ENCODE measurements at regions not wholly inside any gene's neighbourhood (a gene's known extent, or its start where the extent isn't known, plus 50 kb on each side); places are given as distances from the start of the nearest gene placed in this dataset.

GRCh38 chr6:105810922-105811482 is 275.1 kb upstream of the PRDM1 start:
- TF ChIP-seq CTCF (IDR thresholded peaks at IDR 0.05; ENCODE audit: insufficient read depth, low read length, severe bottlenecking): no peak
- H3K27me3 ChIP-seq (ENCODE audit: control insufficient read depth, insufficient read depth, low read length): no peaks in the 10 kb centered on the region
- H3K36me3 ChIP-seq (ENCODE audit: control insufficient read depth, insufficient read depth, low read length): no peaks in the 10 kb centered on the region
- DNase-seq (ENCODE audit: low read depth) (no peak), FAIRE-seq (no peak)
- no peak overlapping the region for H3K4me3 ChIP-seq (ENCODE audit: low read depth, low read length)

- Histone ChIP-seq H3K27me3 (ENCODE audit: control insufficient read depth, insufficient read depth, low read length) (no peaks in the 10 kb centered on the region), H3K4me3 (ENCODE audit: low read depth, low read length) (no peak overlapping the region), H3K36me3 (ENCODE audit: control insufficient read depth, insufficient read depth, low read length) (no peaks in the 10 kb centered on the region)
- peak; percentile 7 for FAIRE-seq
- peak; percentile 96 for DNase-seq (ENCODE audit: low read depth)
- TF ChIP-seq CTCF (IDR thresholded peaks at IDR 0.05; ENCODE audit: insufficient read depth, low read length, severe bottlenecking): no peak
These were observed 275.8 kb upstream of the PRDM1 start for GRCh38 chr6:105810105-105810921.

- Histone ChIP-seq H3K27me3 (ENCODE audit: control insufficient read depth, insufficient read depth, low read length) (no peaks in the 10 kb centered on the region), H3K4me3 (ENCODE audit: low read depth, low read length) (no peak overlapping the region), H3K36me3 (ENCODE audit: control insufficient read depth, insufficient read depth, low read length) (no peaks in the 10 kb centered on the region)
- FAIRE-seq: peak; percentile 86
- no peak for DNase-seq (ENCODE audit: low read depth)
- TF ChIP-seq CTCF (IDR thresholded peaks at IDR 0.05; ENCODE audit: insufficient read depth, low read length, severe bottlenecking): no peak
These were observed 277.6 kb upstream of the PRDM1 start for GRCh38 chr6:105808571-105808970.

GRCh38 chr6:105807905-105808304 is 278.2 kb upstream of the PRDM1 start:
- H3K4me3 ChIP-seq (ENCODE audit: low read depth, low read length): no peak overlapping the region
- no peaks in the 10 kb centered on the region for H3K27me3 ChIP-seq (ENCODE audit: control insufficient read depth, insufficient read depth, low read length)
- FAIRE-seq (no peak), DNase-seq (ENCODE audit: low read depth) (no peak)
- no peaks in the 10 kb centered on the region for H3K36me3 ChIP-seq (ENCODE audit: control insufficient read depth, insufficient read depth, low read length)
- no peak for TF ChIP-seq CTCF (IDR thresholded peaks at IDR 0.05; ENCODE audit: insufficient read depth, low read length, severe bottlenecking)

GRCh38 chr6:105806486-105806920 is 279.6 kb upstream of the PRDM1 start:
- Histone ChIP-seq H3K4me3 (ENCODE audit: low read depth, low read length) (no peak overlapping the region), H3K27me3 (ENCODE audit: control insufficient read depth, insufficient read depth, low read length) (no peaks in the 10 kb centered on the region), H3K36me3 (ENCODE audit: control insufficient read depth, insufficient read depth, low read length) (no peaks in the 10 kb centered on the region)
- DNase-seq (ENCODE audit: low read depth): no peak
- no peak for TF ChIP-seq CTCF (IDR thresholded peaks at IDR 0.05; ENCODE audit: insufficient read depth, low read length, severe bottlenecking)
- no peak for FAIRE-seq

Data from bronchial epithelial cell (primary cell).